Astrocyte (in vitro differentiated cells and primary cell): ENCODE measurements at regions not wholly inside any gene's neighbourhood (a gene's known extent, or its start where the extent isn't known, plus 50 kb on each side); places are given as distances from the start of the nearest gene placed in this dataset.
"Not testable (repeated sequence)": the region's sequence is repeated elsewhere in the genome, so short reads cannot be mapped to it uniquely, and the experiment has no call there.

ENCODE experiments used
- CTCF ChIP-seq: IDR thresholded peaks from 2 replicates; pipeline ENCODE4 v1.5.1; 2011; ENCODE audit warnings: low read depth, mild to moderate bottlenecking, inconsistent platforms, low read length, moderate library complexity; ENCODE audit not compliant: insufficient read depth
- EZH2 ChIP-seq: IDR thresholded peaks from 2 replicates; pipeline ENCODE4 v1.6.1; 2012; ENCODE audit warnings: mild to moderate bottlenecking, low read length, inconsistent platforms; ENCODE audit not compliant: insufficient read depth

- TF ChIP-seq CTCF, EZH2: not testable (repeated sequence)
Observed at GRCh38 chrX:122375533-122375932, 808.5 kb upstream of the GRIA3 start.
